Esophagus muscularis mucosa (tissue), 4 donors: ENCODE measurements at regions not wholly inside any gene's neighbourhood (a gene's known extent, or its start where the extent isn't known, plus 50 kb on each side); places are given as distances from the start of the nearest gene placed in this dataset.

ENCODE experiments used
- DNase-seq: peaks from one replicate; pipeline ENCODE4 v3.0.0-alpha.2; 2017; ENCODE audit errors: extremely low spot score
- H3K27ac ChIP-seq, 4 donors: fragments of 200-600 bp; sonication (generic); replicated peaks in 1 of 4; 1 replicate in 3 of 4; 2 replicates in 1 of 4; pipeline ENCODE4 v1.5.1; 2016 to 2019; ENCODE audit warnings: mild to moderate bottlenecking in 1 of 4
- H3K27me3 ChIP-seq, 4 donors: fragments of 200-600 bp; sonication (generic); one replicate each; pipeline versions ENCODE4 v1.5.1 to v1.6.0; 2016 to 2019
- H3K36me3 ChIP-seq, 4 donors: fragments of 200-600 bp; sonication (generic); one replicate each; pipeline ENCODE4 v1.5.1; 2016 to 2019
- H3K4me1 ChIP-seq, 4 donors: fragments of 200-600 bp; sonication (generic); one replicate each; pipeline ENCODE4 v1.5.1; 2016 to 2019
- H3K4me3 ChIP-seq, 4 donors: fragments of 200-600 bp; sonication (generic); 1 replicate in 2 of 4; 2 replicates in 2 of 4; pipeline ENCODE4 v1.5.1; 2016 to 2019; ENCODE audit warnings: mild to moderate bottlenecking in 4 of 4, moderate library complexity in 1 of 4
- H3K9me3 ChIP-seq, 4 donors: fragments of 200-600 bp; sonication (generic); 1 replicate in 3 of 4; 2 replicates in 1 of 4; pipeline ENCODE4 v1.5.1; 2016 to 2019
- CTCF ChIP-seq, 3 experiments: fragments of 200-600 bp in 2 of 3; fragments of 450-650 bp in 1 of 3; sonication (generic) in 2 of 3; IDR thresholded peaks; one replicate each; pipeline ENCODE4 v1.5.1; 2017 to 2019; ENCODE audit warnings: antibody characterized with exemption in 3 of 3, mild to moderate bottlenecking in 2 of 3, moderate library complexity in 1 of 3
- EP300 ChIP-seq: sonication (generic); formaldehyde crosslinking; IDR thresholded peaks from one replicate; pipeline ENCODE4 v1.6.1; 2017; ENCODE audit warnings: antibody characterized with exemption
- POLR2A ChIP-seq: fragments of 450-650 bp; IDR thresholded peaks from one replicate; pipeline ENCODE4 v1.6.1; 2017; ENCODE audit warnings: antibody characterized with exemption, moderate library complexity, mild to moderate bottlenecking, low read depth
- POLR2AphosphoS5 ChIP-seq, 2 donors: sonication (generic); formaldehyde crosslinking; IDR thresholded peaks; one replicate each; pipeline ENCODE4 v1.6.1; 2017; ENCODE audit warnings: antibody characterized with exemption in 2 of 2
- WGBS: methylation state at CpG from one replicate; pipeline ENCODE4 v1.1.5; 2018; 5-methylcytosine and 5-hydroxymethylcytosine counted together
- intact Hi-C: fragments of 100-400 bp; cut with DNase I; formaldehyde crosslinking; loops from one replicate; pipeline ENCODE4 v1.15.1; 2023

- no peak for TF ChIP-seq CTCF (IDR thresholded peaks at IDR 0.05)
- no peak for TF ChIP-seq POLR2A
- no peak for TF ChIP-seq POLR2AphosphoS5 (IDR thresholded peaks at IDR 0.05)
- TF ChIP-seq EP300: no peak
- Histone ChIP-seq H3K4me1 (no peaks in the 10 kb centered on the region), H3K36me3 (no peaks in the 10 kb centered on the region), H3K27ac (no peak overlapping the region), H3K4me3 (no peak overlapping the region), H3K9me3 (no peaks in the 10 kb centered on the region), H3K27me3 (no peaks in the 10 kb centered on the region)
- intact Hi-C loops: no loop called here
- no peak for DNase-seq
Measured at GRCh38 chr1:184262109-184262508, 124.7 kb upstream of the C1orf21 start.

- intact Hi-C loops: no loop called here
- no peaks in the 10 kb centered on the region for H3K27me3 ChIP-seq
- H3K36me3 ChIP-seq: no peaks in the 10 kb centered on the region
- DNase-seq: no peak
- H3K4me1 ChIP-seq: no peaks in the 10 kb centered on the region
- WGBS: 87% methylated on average over 4 of the region's 4 CpGs
- no peak for TF ChIP-seq POLR2AphosphoS5 (IDR thresholded peaks at IDR 0.05)
- TF ChIP-seq POLR2A: no peak
- no peak for TF ChIP-seq CTCF (IDR thresholded peaks at IDR 0.05)
- no peak for TF ChIP-seq EP300
- H3K4me3 ChIP-seq: no peak overlapping the region
- H3K9me3 ChIP-seq: no peaks in the 10 kb centered on the region
- H3K27ac ChIP-seq: no peak overlapping the region
Measured at GRCh38 chr1:184267747-184268146, 119.1 kb upstream of the C1orf21 start.

- Histone ChIP-seq H3K9me3 (no peaks in the 10 kb centered on the region), H3K4me3 (no peak overlapping the region), H3K27ac (no peak overlapping the region), H3K36me3 (no peaks in the 10 kb centered on the region), H3K27me3 (no peaks in the 10 kb centered on the region), H3K4me1 (no peaks in the 10 kb centered on the region)
- intact Hi-C loops: no loop called here
- TF ChIP-seq CTCF (IDR thresholded peaks at IDR 0.05) (no peak), POLR2A (no peak), EP300 (no peak), POLR2AphosphoS5 (IDR thresholded peaks at IDR 0.05) (no peak)
- no peak for DNase-seq
- 69% methylated on average over 3 of the region's 3 CpGs for WGBS
Measured at GRCh38 chr1:184270556-184270955, 116.3 kb upstream of the C1orf21 start.

- Histone ChIP-seq H3K4me1 (no peaks in the 10 kb centered on the region), H3K36me3 (no peaks in the 10 kb centered on the region), H3K4me3 (no peak overlapping the region), H3K27ac (no peak overlapping the region), H3K27me3 (no peaks in the 10 kb centered on the region), H3K9me3 (no peaks in the 10 kb centered on the region)
- no peak for TF ChIP-seq POLR2AphosphoS5 (IDR thresholded peaks at IDR 0.05)
- TF ChIP-seq POLR2A: no peak
- TF ChIP-seq CTCF (IDR thresholded peaks at IDR 0.05): no peak
- TF ChIP-seq EP300: no peak
- 62% methylated on average over 5 of the region's 5 CpGs for WGBS
- intact Hi-C loops: no loop called here
- no peak for DNase-seq
Measured at GRCh38 chr1:184272175-184272866, 114.5 kb upstream of the C1orf21 start.

- Histone ChIP-seq H3K4me1 (no peaks in the 10 kb centered on the region), H3K4me3 (no peak overlapping the region), H3K36me3 (no peaks in the 10 kb centered on the region), H3K27ac (no peak overlapping the region), H3K27me3 (no peaks in the 10 kb centered on the region), H3K9me3 (no peaks in the 10 kb centered on the region)
- TF ChIP-seq CTCF (IDR thresholded peaks at IDR 0.05) (no peak), POLR2AphosphoS5 (IDR thresholded peaks at IDR 0.05) (no peak), EP300 (no peak), POLR2A (no peak)
- 80% methylated on average over 3 of the region's 3 CpGs for WGBS
- no peak for DNase-seq
- intact Hi-C loops: no loop called here
Measured at GRCh38 chr1:184276416-184276815, 110.4 kb upstream of the C1orf21 start.
